COLO668 (cell line): ENCODE measurements at regions not wholly inside any gene's neighbourhood (a gene's known extent, or its start where the extent isn't known, plus 50 kb on each side); places are given as distances from the start of the nearest gene placed in this dataset.
A peak's percentile ranks its signal among the peaks of the same experiment; 100 is the strongest.

Experiments
- DNase-seq: peaks from one replicate; lab custom pipeline; 2025; ENCODE audit not compliant: unreplicated experiment; lab: John Stamatoyannopoulos, UW

GRCh38 chr20:50371878-50372769 is 138.1 kb upstream of the PTPN1 start:
- peak; percentile 39 for DNase-seq

GRCh38 chr20:50372770-50373088 is 137.5 kb upstream of the PTPN1 start:
- DNase-seq, result peak; percentile 70

- no peak for DNase-seq
These were observed 136.4 kb upstream of the PTPN1 start for GRCh38 chr20:50373674-50374286.

GRCh38 chr20:50374541-50375078 is 135.6 kb upstream of the PTPN1 start:
- no peak for DNase-seq

GRCh38 chr20:50376179-50376887 is 133.8 kb upstream of the PTPN1 start:
- no peak for DNase-seq

- DNase-seq, result peak; percentile 63
These were observed 133.2 kb upstream of the PTPN1 start for GRCh38 chr20:50376888-50377459.

- DNase-seq, result no peak
These were observed 131.8 kb upstream of the PTPN1 start for GRCh38 chr20:50378170-50379000.

- DNase-seq, result no peak
These were observed 130.9 kb upstream of the PTPN1 start for GRCh38 chr20:50379049-50379990.

GRCh38 chr20:50379991-50380696 is 130.0 kb upstream of the PTPN1 start:
- DNase-seq, result no peak

- no peak for DNase-seq
These were observed 129.5 kb upstream of the PTPN1 start for GRCh38 chr20:50380697-50381040.

- DNase-seq, result no peak
These were observed 129.0 kb upstream of the PTPN1 start for GRCh38 chr20:50381075-50381732.

- DNase-seq, result no peak
These were observed 128.2 kb upstream of the PTPN1 start for GRCh38 chr20:50381771-50382593.

GRCh38 chr20:50385733-50386640 is 124.2 kb upstream of the PTPN1 start:
- no peak for DNase-seq

GRCh38 chr20:50386641-50386960 is 123.6 kb upstream of the PTPN1 start:
- no peak for DNase-seq

- DNase-seq, result no peak
These were observed 122.8 kb upstream of the PTPN1 start for GRCh38 chr20:50387218-50387995.

GRCh38 chr20:50387996-50388332 is 122.2 kb upstream of the PTPN1 start:
- DNase-seq, result no peak
